ENCODE measurements at regions not wholly inside any gene's neighbourhood (a gene's known extent, or its start where the extent isn't known, plus 50 kb on each side); places are given as distances from the start of the nearest gene placed in this dataset.
"Not testable (repeated sequence)": the region's sequence is repeated elsewhere in the genome, so short reads cannot be mapped to it uniquely, and the experiment has no call there.

DNA sequence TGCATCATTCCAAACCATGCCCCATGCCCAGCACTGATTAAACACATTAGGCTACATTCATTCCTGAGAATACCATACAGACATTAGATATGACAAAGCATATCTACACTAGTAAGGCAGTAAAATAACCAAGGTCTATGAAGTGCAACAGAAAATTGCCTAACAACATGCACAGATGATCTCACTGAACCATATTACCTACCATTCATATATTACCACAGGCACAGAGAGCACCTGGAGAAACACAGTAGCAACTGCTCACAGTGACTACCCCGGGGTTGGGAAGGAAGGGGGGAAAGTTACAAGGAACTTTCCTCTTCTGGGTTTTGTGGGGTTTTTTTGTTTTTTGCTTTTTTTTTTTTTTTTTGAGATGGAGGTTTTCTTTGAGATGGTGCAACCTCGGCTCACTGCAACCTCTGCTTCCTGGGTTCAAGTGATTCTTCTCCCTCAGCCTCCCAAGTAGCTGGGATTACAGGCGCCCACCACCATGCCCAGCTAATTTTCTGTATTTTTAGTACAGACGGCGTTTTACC, 669.6 kb downstream of the UQCRFS1 start:
- H3K27ac ChIP-seq (ENCODE audit: low read depth, low read length, severe bottlenecking): no peak overlapping the region
- H3K4me1 ChIP-seq (ENCODE audit: control insufficient read depth, insufficient read depth, low read length, poor library complexity, severe bottlenecking): no peaks in the 10 kb centered on the region
- H3K9me3 ChIP-seq (ENCODE audit: control insufficient read depth, low read length): no peaks in the 10 kb centered on the region
- no peak overlapping the region for H3K4me3 ChIP-seq (ENCODE audit: extremely low read depth, insufficient read depth, low read length, poor library complexity, severe bottlenecking)
- H3K36me3 ChIP-seq (ENCODE audit: control insufficient read depth, insufficient read depth, low read length): no peaks in the 10 kb centered on the region
- WGBS, 2 experiments (ENCODE audit: insufficient coverage in 2 of 2): 63 to 90% methylated on average over 2 of the region's 5 CpGs

DNA sequence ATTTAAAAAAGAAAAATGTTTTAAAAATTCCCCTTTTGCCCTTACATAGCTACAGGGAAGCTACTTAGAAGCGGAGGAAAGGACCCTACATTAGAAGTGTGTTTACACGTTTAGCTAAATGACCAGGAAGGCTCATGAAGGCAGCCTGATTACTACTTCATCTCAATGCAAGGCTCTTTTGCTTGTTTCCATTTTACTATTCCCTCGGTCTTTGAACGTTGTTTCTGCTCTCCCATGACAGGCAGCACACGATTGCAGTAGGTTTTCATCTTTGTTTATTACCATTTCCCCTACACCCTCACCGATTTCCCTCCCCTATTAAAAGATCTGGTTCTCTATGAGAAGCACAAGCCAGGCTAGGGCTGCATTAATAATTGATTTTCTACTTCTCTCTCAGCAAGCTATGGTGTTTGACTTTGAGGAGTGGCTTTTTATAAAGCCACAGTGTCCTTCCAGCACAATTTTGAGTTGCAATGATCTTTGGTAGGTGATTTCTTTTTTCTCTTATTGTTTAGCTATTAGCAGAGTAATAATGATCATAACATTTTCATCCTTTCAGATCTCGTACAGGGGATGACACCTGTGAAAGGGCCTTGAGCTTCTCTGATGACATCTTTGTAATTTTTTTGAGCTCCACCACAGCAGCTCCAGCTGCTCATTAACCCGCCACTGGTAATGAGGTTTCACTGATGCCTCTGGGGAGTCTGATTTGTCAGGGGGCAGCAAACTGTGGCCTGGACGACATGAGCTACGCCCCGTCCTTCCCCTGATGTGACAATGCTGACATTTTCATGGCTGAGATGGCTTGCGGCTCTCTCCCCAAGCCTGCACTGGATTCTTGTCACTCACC, 670.3 kb downstream of the UQCRFS1 start:
- Histone ChIP-seq H3K27ac (ENCODE audit: low read depth, low read length, severe bottlenecking) (no peak overlapping the region), H3K4me1 (ENCODE audit: control insufficient read depth, insufficient read depth, low read length, poor library complexity, severe bottlenecking) (no peaks in the 10 kb centered on the region), H3K4me3 (ENCODE audit: extremely low read depth, insufficient read depth, low read length, poor library complexity, severe bottlenecking) (no peak overlapping the region), H3K9me3 (ENCODE audit: control insufficient read depth, low read length) (no peaks in the 10 kb centered on the region), H3K36me3 (ENCODE audit: control insufficient read depth, insufficient read depth, low read length) (no peaks in the 10 kb centered on the region)
- WGBS, 2 experiments (ENCODE audit: insufficient coverage in 2 of 2): 90 to 96% methylated on average over 7 to 8 of the region's 12 CpGs

GRCh38 chr19:28541602-28542393, 671.2 kb downstream of the UQCRFS1 start:
- Histone ChIP-seq H3K36me3 (ENCODE audit: control insufficient read depth, insufficient read depth, low read length) (no peaks in the 10 kb centered on the region), H3K4me1 (ENCODE audit: control insufficient read depth, insufficient read depth, low read length, poor library complexity, severe bottlenecking) (no peaks in the 10 kb centered on the region), H3K27ac (ENCODE audit: low read depth, low read length, severe bottlenecking) (no peak overlapping the region), H3K9me3 (ENCODE audit: control insufficient read depth, low read length) (peaks cover 4% of the 10 kb centered on the region), H3K4me3 (ENCODE audit: extremely low read depth, insufficient read depth, low read length, poor library complexity, severe bottlenecking) (no peak overlapping the region)
- 78 to 97% methylated on average over 2 to 3 of the region's 6 CpGs for WGBS, 2 experiments (ENCODE audit: insufficient coverage in 2 of 2)

DNA sequence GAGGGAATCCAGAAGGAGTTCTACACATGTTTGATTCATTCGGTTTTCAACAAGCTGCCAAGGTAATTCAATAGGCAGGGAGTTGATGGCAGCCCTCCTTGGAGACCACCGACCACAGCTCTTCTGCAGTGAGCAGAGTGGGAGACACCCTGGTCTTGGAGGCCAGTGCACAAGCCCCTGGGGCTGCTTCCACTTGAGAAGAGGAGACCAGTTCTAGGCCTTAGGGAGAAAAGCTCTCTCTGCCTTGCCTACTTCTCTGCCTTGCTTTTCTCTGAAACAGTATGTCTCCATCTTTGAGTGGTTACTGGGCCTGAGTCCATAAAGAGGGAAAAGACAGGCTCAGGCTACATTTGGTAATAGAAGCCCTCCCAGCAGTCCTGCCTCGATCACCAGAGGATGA, 671.9 kb downstream of the UQCRFS1 start:
- 78 to 83% methylated on average over 3 of the region's 3 CpGs for WGBS, 2 experiments (ENCODE audit: insufficient coverage in 2 of 2)
- no peak overlapping the region for H3K4me3 ChIP-seq (ENCODE audit: extremely low read depth, insufficient read depth, low read length, poor library complexity, severe bottlenecking)
- H3K4me1 ChIP-seq (ENCODE audit: control insufficient read depth, insufficient read depth, low read length, poor library complexity, severe bottlenecking): no peaks in the 10 kb centered on the region
- no peak overlapping the region for H3K27ac ChIP-seq (ENCODE audit: low read depth, low read length, severe bottlenecking)
- peaks cover 4% of the 10 kb centered on the region for H3K9me3 ChIP-seq (ENCODE audit: control insufficient read depth, low read length)
- H3K36me3 ChIP-seq (ENCODE audit: control insufficient read depth, insufficient read depth, low read length): no peaks in the 10 kb centered on the region

GRCh38 chr19:28540385-28540784, 672.6 kb downstream of the UQCRFS1 start:
- H3K36me3 ChIP-seq (ENCODE audit: control insufficient read depth, insufficient read depth, low read length); H3K27ac ChIP-seq (ENCODE audit: low read depth, low read length, severe bottlenecking); H3K9me3 ChIP-seq (ENCODE audit: control insufficient read depth, low read length); H3K4me1 ChIP-seq (ENCODE audit: control insufficient read depth, insufficient read depth, low read length, poor library complexity, severe bottlenecking); H3K4me3 ChIP-seq (ENCODE audit: extremely low read depth, insufficient read depth, low read length, poor library complexity, severe bottlenecking): not testable (repeated sequence)
- WGBS, 2 experiments (ENCODE audit: insufficient coverage in 2 of 2): 33 to 100% methylated on average over 1 to 3 of the region's 6 CpGs

- H3K36me3 ChIP-seq (ENCODE audit: control insufficient read depth, insufficient read depth, low read length): no peaks in the 10 kb centered on the region
- H3K4me1 ChIP-seq (ENCODE audit: control insufficient read depth, insufficient read depth, low read length, poor library complexity, severe bottlenecking): no peaks in the 10 kb centered on the region
- no peak overlapping the region for H3K27ac ChIP-seq (ENCODE audit: low read depth, low read length, severe bottlenecking)
- no peak overlapping the region for H3K4me3 ChIP-seq (ENCODE audit: extremely low read depth, insufficient read depth, low read length, poor library complexity, severe bottlenecking)
- H3K9me3 ChIP-seq (ENCODE audit: control insufficient read depth, low read length): peaks cover 4% of the 10 kb centered on the region
Observed at GRCh38 chr19:28539759-28540158, 673.2 kb downstream of the UQCRFS1 start.

DNA sequence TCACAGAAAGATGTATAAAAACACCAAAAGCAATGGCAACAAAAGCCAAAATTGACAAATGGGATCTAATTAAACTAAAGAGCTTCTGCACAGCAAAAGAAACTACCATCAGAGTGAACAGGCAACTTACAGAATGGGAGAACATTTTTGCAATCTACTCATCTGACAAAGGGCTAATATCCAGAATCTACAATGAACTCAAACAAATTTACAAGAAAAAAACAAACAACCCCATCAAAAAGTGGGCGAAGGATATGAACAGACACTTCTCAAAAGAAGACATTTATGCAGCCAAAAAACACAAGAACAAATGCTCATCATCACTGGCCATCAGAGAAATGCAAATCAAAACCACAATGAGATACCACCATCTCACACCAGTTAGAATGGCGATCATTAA, 674.4 kb downstream of the UQCRFS1 start:
- H3K27ac ChIP-seq (ENCODE audit: low read depth, low read length, severe bottlenecking); H3K4me3 ChIP-seq (ENCODE audit: extremely low read depth, insufficient read depth, low read length, poor library complexity, severe bottlenecking): not testable (repeated sequence)
- no CpG with 5 or more reads among the region's 2 CpGs for WGBS, 2 experiments (ENCODE audit: insufficient coverage in 2 of 2)

GRCh38 chr19:28537896-28538295, 675.1 kb downstream of the UQCRFS1 start:
- Histone ChIP-seq H3K4me1 (ENCODE audit: control insufficient read depth, insufficient read depth, low read length, poor library complexity, severe bottlenecking) (no peaks in the 10 kb centered on the region), H3K27ac (ENCODE audit: low read depth, low read length, severe bottlenecking) (no peak overlapping the region), H3K4me3 (ENCODE audit: extremely low read depth, insufficient read depth, low read length, poor library complexity, severe bottlenecking) (no peak overlapping the region), H3K36me3 (ENCODE audit: control insufficient read depth, insufficient read depth, low read length) (no peaks in the 10 kb centered on the region), H3K9me3 (ENCODE audit: control insufficient read depth, low read length) (peaks cover 4% of the 10 kb centered on the region)
- no CpG with 5 or more reads among the region's 2 CpGs for WGBS, 2 experiments (ENCODE audit: insufficient coverage in 2 of 2)

More for the DNA sequence above, 674.4 kb downstream of the UQCRFS1 start:
- not testable (repeated sequence) for H3K9me3 ChIP-seq (ENCODE audit: control insufficient read depth, low read length); H3K36me3 ChIP-seq (ENCODE audit: control insufficient read depth, insufficient read depth, low read length); H3K4me1 ChIP-seq (ENCODE audit: control insufficient read depth, insufficient read depth, low read length, poor library complexity, severe bottlenecking)

GRCh38 chr19:28537079-28537478, 675.9 kb downstream of the UQCRFS1 start:
- Histone ChIP-seq H3K36me3 (ENCODE audit: control insufficient read depth, insufficient read depth, low read length) (no peaks in the 10 kb centered on the region), H3K27ac (ENCODE audit: low read depth, low read length, severe bottlenecking) (no peak overlapping the region), H3K4me3 (ENCODE audit: extremely low read depth, insufficient read depth, low read length, poor library complexity, severe bottlenecking) (no peak overlapping the region), H3K4me1 (ENCODE audit: control insufficient read depth, insufficient read depth, low read length, poor library complexity, severe bottlenecking) (no peaks in the 10 kb centered on the region), H3K9me3 (ENCODE audit: control insufficient read depth, low read length) (peaks cover 4% of the 10 kb centered on the region)
- whole genome bisulfite sequencing, 2 experiments (ENCODE audit: insufficient coverage in 2 of 2): 89 to 100% methylated on average over 1 of the region's 2 CpGs

DNA sequence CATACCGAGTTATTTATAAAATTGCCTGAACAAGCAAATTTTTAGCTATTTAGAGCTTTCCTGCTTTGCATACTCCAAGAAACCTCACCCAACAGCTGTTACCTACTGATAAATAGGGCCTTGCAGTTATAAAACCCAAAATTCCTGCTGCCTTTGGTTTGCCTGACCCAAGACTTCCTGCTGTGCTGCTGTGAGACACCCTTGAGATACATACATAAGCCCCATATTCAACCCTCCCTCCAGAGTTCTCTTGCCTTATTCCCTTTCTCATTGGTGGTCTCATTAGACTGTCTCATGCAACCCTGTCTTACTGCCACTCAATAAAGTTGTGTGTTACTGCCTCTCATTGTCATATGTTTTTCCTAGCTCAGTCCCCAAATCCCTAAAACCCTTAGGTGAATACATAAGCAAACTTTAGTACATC, 677.6 kb downstream of the UQCRFS1 start:
- Histone ChIP-seq H3K27ac (ENCODE audit: low read depth, low read length, severe bottlenecking) (no peak overlapping the region), H3K9me3 (ENCODE audit: control insufficient read depth, low read length) (peaks cover 4% of the 10 kb centered on the region), H3K4me3 (ENCODE audit: extremely low read depth, insufficient read depth, low read length, poor library complexity, severe bottlenecking) (no peak overlapping the region), H3K4me1 (ENCODE audit: control insufficient read depth, insufficient read depth, low read length, poor library complexity, severe bottlenecking) (no peaks in the 10 kb centered on the region), H3K36me3 (ENCODE audit: control insufficient read depth, insufficient read depth, low read length) (no peaks in the 10 kb centered on the region)
- 89 to 100% methylated on average over 1 of the region's 1 CpG for WGBS, 2 experiments (ENCODE audit: insufficient coverage in 2 of 2)

Data from mesodermal cell (in vitro differentiated cells).